Liver (tissue), 8 donors: ENCODE measurements at regions not wholly inside any gene's neighbourhood (a gene's known extent, or its start where the extent isn't known, plus 50 kb on each side); places are given as distances from the start of the nearest gene placed in this dataset.

Source experiments
- DNase-seq: peaks from one replicate; pipeline ENCODE4 v3.0.0-alpha.2; 2017; ENCODE audit warnings: low spot score
- H3K27ac ChIP-seq, 2 donors: one replicate each; pipeline ENCODE4 v1.7.0; 2013; ENCODE audit warnings: inconsistent platforms in 2 of 2, low read length in 2 of 2, control low read depth in 1 of 2, low read depth in 1 of 2, mild to moderate bottlenecking in 1 of 2
- H3K27me3 ChIP-seq, 4 donors: one replicate each; pipeline versions ENCODE4 v1.6.1 to v1.7.0; 2013; ENCODE audit warnings: low read length in 3 of 4, inconsistent platforms in 1 of 4, mild to moderate bottlenecking in 1 of 4, moderate library complexity in 1 of 4; ENCODE audit not compliant: control insufficient read depth in 4 of 4, insufficient read depth in 4 of 4
- H3K36me3 ChIP-seq, 4 donors: one replicate each; pipeline versions ENCODE4 v1.6.1 to v1.7.0; 2013; ENCODE audit warnings: low read length in 3 of 4, mild to moderate bottlenecking in 3 of 4, low read depth in 1 of 4, moderate library complexity in 1 of 4; ENCODE audit not compliant: control insufficient read depth in 4 of 4, insufficient read depth in 3 of 4
- H3K4me1 ChIP-seq, 4 donors: one replicate each; pipeline versions ENCODE4 v1.6.1 to v1.7.0; 2013; ENCODE audit warnings: low read length in 3 of 4, mild to moderate bottlenecking in 3 of 4, moderate library complexity in 1 of 4; ENCODE audit not compliant: control insufficient read depth in 4 of 4, insufficient read depth in 4 of 4
- H3K4me3 ChIP-seq, 3 donors: one replicate each; pipeline versions ENCODE4 v1.6.1 to v1.7.0; 2013; ENCODE audit warnings: low read length in 3 of 3, control low read depth in 1 of 3, low read depth in 1 of 3, mild to moderate bottlenecking in 1 of 3
- H3K9ac ChIP-seq, 2 donors: one replicate each; pipeline ENCODE4 v1.7.0; 2013; ENCODE audit warnings: low read length in 2 of 2, mild to moderate bottlenecking in 2 of 2, moderate library complexity in 2 of 2, control low read depth in 1 of 2, low read depth in 1 of 2
- H3K9me3 ChIP-seq, 4 donors: one replicate each; pipeline versions ENCODE4 v1.6.1 to v1.7.0; 2013; ENCODE audit warnings: low read length in 3 of 4; ENCODE audit not compliant: control insufficient read depth in 4 of 4
- ATF3 ChIP-seq: IDR thresholded peaks from 2 replicates; pipeline ENCODE4 v1.6.1; 2016; ENCODE audit warnings: antibody characterized with exemption
- EGR1 ChIP-seq, 2 donors: IDR thresholded peaks; 2 replicates each; pipeline ENCODE4 v1.6.1; 2016 to 2018; ENCODE audit warnings: antibody characterized with exemption in 2 of 2, low read depth in 2 of 2
- FOXA1 ChIP-seq: IDR thresholded peaks from 2 replicates; pipeline ENCODE4 v1.6.1; 2016; ENCODE audit warnings: antibody characterized with exemption
- FOXA2 ChIP-seq: IDR thresholded peaks from 2 replicates; pipeline ENCODE4 v1.6.1; 2016; ENCODE audit warnings: antibody characterized with exemption
- GABPA ChIP-seq, 2 donors: IDR thresholded peaks in 1 of 2; conservative IDR thresholded peaks in 1 of 2; 2 replicates each; pipeline ENCODE4 v1.6.1; 2016; ENCODE audit warnings: antibody characterized with exemption in 2 of 2, mild to moderate bottlenecking in 1 of 2, moderate library complexity in 1 of 2
- HNF4A ChIP-seq, 2 donors: conservative IDR thresholded peaks; 2 replicates each; pipeline ENCODE4 v1.6.1; 2016; ENCODE audit warnings: antibody characterized with exemption in 2 of 2, mild to moderate bottlenecking in 2 of 2
- HNF4G ChIP-seq: IDR thresholded peaks from 2 replicates; pipeline ENCODE4 v1.6.1; 2016; ENCODE audit warnings: antibody characterized with exemption
- JUND ChIP-seq, 2 donors: IDR thresholded peaks; 2 replicates each; pipeline ENCODE4 v1.6.1; 2016; ENCODE audit warnings: antibody characterized with exemption in 2 of 2
- NR2F2 ChIP-seq: IDR thresholded peaks from 2 replicates; pipeline ENCODE4 v1.6.1; 2016; ENCODE audit warnings: antibody characterized with exemption
- RAD21 ChIP-seq, 2 donors: IDR thresholded peaks; 2 replicates each; pipeline ENCODE4 v1.6.1; 2016; ENCODE audit warnings: antibody characterized with exemption in 2 of 2, mild to moderate bottlenecking in 2 of 2
- RXRA ChIP-seq, 2 donors: IDR thresholded peaks; 2 replicates each; pipeline ENCODE4 v1.6.1; 2017 to 2018; ENCODE audit warnings: antibody characterized with exemption in 2 of 2, mild to moderate bottlenecking in 1 of 2
- SP1 ChIP-seq: IDR thresholded peaks from 2 replicates; pipeline ENCODE4 v1.6.1; 2018; ENCODE audit warnings: antibody characterized with exemption, mild to moderate bottlenecking
- TAF1 ChIP-seq: conservative IDR thresholded peaks from 2 replicates; pipeline ENCODE4 v1.6.1; 2016; ENCODE audit warnings: antibody characterized with exemption, mild to moderate bottlenecking
- YY1 ChIP-seq: IDR thresholded peaks from 2 replicates; pipeline ENCODE4 v1.6.1; 2016; ENCODE audit warnings: antibody characterized with exemption, mild to moderate bottlenecking
- ZBTB33 ChIP-seq: IDR thresholded peaks from 2 replicates; pipeline ENCODE4 v1.6.1; 2016; ENCODE audit warnings: antibody characterized with exemption
- WGBS: extraction: QIAGEN DNeasy Blood & Tissue Kit; methylation state at CpG from one replicate; pipeline ENCODE4 v1.1.7; 2013; 5-methylcytosine and 5-hydroxymethylcytosine counted together
- TF ChIP-seq, protein P1 (sequence below): IDR thresholded peaks from 2 replicates; pipeline ENCODE4 v1.6.1; 2016; ENCODE audit warnings: antibody characterized with exemption
- TF ChIP-seq, protein P2 (sequence below): IDR thresholded peaks from 2 replicates; pipeline ENCODE4 v1.6.1; 2016; ENCODE audit warnings: antibody characterized with exemption, mild to moderate bottlenecking
- TF ChIP-seq, protein P3 (sequence below): fragments of 150-350 bp; IDR thresholded peaks from 2 replicates; pipeline ENCODE4 v1.5.1; 2017; ENCODE audit warnings: improper control_type of control experiment, low read depth, low read length; ENCODE audit not compliant: missing input control
- donor health status: healthy.
- donor health status: healthy.
- donor health status: healthy.
- donor health status: healthy.
- donor health status: healthy.

DNA sequence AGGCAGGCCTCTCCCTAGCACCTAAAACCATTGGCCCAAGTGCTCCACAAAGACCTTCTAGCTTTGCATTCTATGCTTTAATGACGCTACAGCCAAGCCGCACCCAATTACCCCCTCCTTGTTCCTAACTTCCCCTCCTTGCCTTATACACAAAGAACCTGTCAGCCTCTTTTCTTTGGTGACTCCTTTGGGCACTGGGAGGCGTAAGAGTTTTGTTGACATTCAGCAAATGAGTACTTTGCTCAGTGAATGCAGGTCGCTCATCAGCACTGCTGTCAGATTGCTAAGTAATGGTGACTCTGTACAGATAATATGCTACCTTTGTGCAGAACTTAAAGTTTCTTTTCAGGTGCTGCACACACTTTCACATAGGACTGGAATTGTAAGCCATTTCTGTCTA, 187.6 kb upstream of the FAM78B start (continued):
- TF ChIP-seq EGR1 (IDR thresholded peaks at IDR 0.05; ENCODE audit: low read depth in 2 of 2) (no peak), SP1 (no peak)
- TF ChIP-seq, protein P1, sequence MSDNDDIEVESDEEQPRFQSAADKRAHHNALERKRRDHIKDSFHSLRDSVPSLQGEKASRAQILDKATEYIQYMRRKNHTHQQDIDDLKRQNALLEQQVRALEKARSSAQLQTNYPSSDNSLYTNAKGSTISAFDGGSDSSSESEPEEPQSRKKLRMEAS, result no peak

DNA sequence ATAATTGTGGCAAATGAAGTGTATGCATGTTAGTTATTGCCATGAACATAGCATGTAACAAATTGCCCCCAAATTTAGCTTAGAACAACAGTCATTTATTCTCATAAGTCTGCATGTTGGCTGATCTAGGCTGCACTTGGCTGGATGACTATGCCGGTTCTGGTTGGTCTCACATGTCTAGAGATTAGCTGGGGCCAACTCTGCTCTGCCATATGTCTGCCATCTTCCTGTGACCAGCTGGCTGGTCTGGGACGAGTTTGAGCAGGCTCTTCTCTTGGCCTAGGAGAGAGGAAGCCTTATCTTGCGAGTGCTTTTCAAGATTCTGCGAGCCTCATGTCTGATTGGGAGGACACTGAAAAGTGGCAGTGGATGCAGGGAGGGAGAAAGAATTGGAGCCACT, 198.3 kb upstream of the FAM78B start:
- H3K9me3 ChIP-seq, result no peaks in the 10 kb centered on the region
- no peak overlapping the region for H3K27ac ChIP-seq
- no peak for DNase-seq
- H3K9ac ChIP-seq, result no peak overlapping the region
- no peak for TF ChIP-seq EGR1 (IDR thresholded peaks at IDR 0.05; ENCODE audit: low read depth in 2 of 2)
- no peak for TF ChIP-seq GABPA (IDR thresholded peaks at IDR 0.05 in 1 of 2, conservative IDR thresholded peaks at IDR 0.05 in 1 of 2)
- TF ChIP-seq, protein P1, result no peak
- no peak for TF ChIP-seq FOXA1
- no peak for TF ChIP-seq ZBTB33
- TF ChIP-seq, protein P2, sequence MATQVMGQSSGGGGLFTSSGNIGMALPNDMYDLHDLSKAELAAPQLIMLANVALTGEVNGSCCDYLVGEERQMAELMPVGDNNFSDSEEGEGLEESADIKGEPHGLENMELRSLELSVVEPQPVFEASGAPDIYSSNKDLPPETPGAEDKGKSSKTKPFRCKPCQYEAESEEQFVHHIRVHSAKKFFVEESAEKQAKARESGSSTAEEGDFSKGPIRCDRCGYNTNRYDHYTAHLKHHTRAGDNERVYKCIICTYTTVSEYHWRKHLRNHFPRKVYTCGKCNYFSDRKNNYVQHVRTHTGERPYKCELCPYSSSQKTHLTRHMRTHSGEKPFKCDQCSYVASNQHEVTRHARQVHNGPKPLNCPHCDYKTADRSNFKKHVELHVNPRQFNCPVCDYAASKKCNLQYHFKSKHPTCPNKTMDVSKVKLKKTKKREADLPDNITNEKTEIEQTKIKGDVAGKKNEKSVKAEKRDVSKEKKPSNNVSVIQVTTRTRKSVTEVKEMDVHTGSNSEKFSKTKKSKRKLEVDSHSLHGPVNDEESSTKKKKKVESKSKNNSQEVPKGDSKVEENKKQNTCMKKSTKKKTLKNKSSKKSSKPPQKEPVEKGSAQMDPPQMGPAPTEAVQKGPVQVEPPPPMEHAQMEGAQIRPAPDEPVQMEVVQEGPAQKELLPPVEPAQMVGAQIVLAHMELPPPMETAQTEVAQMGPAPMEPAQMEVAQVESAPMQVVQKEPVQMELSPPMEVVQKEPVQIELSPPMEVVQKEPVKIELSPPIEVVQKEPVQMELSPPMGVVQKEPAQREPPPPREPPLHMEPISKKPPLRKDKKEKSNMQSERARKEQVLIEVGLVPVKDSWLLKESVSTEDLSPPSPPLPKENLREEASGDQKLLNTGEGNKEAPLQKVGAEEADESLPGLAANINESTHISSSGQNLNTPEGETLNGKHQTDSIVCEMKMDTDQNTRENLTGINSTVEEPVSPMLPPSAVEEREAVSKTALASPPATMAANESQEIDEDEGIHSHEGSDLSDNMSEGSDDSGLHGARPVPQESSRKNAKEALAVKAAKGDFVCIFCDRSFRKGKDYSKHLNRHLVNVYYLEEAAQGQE, result no peak
- TF ChIP-seq, protein P3, sequence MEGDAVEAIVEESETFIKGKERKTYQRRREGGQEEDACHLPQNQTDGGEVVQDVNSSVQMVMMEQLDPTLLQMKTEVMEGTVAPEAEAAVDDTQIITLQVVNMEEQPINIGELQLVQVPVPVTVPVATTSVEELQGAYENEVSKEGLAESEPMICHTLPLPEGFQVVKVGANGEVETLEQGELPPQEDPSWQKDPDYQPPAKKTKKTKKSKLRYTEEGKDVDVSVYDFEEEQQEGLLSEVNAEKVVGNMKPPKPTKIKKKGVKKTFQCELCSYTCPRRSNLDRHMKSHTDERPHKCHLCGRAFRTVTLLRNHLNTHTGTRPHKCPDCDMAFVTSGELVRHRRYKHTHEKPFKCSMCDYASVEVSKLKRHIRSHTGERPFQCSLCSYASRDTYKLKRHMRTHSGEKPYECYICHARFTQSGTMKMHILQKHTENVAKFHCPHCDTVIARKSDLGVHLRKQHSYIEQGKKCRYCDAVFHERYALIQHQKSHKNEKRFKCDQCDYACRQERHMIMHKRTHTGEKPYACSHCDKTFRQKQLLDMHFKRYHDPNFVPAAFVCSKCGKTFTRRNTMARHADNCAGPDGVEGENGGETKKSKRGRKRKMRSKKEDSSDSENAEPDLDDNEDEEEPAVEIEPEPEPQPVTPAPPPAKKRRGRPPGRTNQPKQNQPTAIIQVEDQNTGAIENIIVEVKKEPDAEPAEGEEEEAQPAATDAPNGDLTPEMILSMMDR, result no peak
- TF ChIP-seq TAF1, result no peak
- no peak for TF ChIP-seq NR2F2
- TF ChIP-seq RAD21 (IDR thresholded peaks at IDR 0.05), result no peak
- no peak for TF ChIP-seq HNF4G
- no peak for TF ChIP-seq FOXA2
- TF ChIP-seq ATF3, result no peak
- no peak for TF ChIP-seq HNF4A (conservative IDR thresholded peaks at IDR 0.05)
- TF ChIP-seq JUND (IDR thresholded peaks at IDR 0.05), result no peak
- TF ChIP-seq RXRA (IDR thresholded peaks at IDR 0.05), result no peak
- no peak for TF ChIP-seq SP1
- no peak for TF ChIP-seq YY1
- no peaks in the 10 kb centered on the region for H3K36me3 ChIP-seq
- H3K27me3 ChIP-seq, result no peaks in the 10 kb centered on the region
- 80% methylated on average over 4 of the region's 4 CpGs for WGBS
- no peaks in the 10 kb centered on the region for H3K4me1 ChIP-seq
- H3K4me3 ChIP-seq, result no peak overlapping the region
